ENCODE measurements at regions not wholly inside any gene's neighbourhood (a gene's known extent, or its start where the extent isn't known, plus 50 kb on each side); places are given as distances from the start of the nearest gene placed in this dataset.

DNA sequence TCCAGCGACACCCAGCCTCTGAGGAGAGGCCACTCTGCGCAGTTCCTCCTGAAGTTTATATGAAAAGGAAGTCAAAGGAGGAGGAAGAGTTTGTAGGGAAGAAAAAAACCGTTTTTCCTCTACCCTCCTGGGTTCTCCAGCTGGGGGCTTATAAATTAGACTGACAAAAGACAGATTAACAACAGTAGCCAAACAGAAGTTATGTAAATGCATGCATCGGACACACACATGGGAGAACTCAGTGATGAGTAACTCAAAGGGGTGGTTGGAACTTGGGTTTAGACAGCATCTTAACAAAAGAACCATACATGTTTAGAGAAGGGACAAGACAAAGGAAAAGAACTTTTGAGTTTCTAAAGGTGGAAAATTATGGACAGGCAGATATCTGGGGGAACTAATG, 71.2 kb downstream of the CD24 start:
- Histone ChIP-seq H3K4me3 (ENCODE audit: low read depth in 1 of 2, low read length in 2 of 2) (no peak overlapping the region), H3K36me3 (ENCODE audit: control insufficient read depth in 2 of 2, insufficient read depth in 2 of 2, low read length in 1 of 2) (no peaks in the 10 kb centered on the region), H3K9me3 (ENCODE audit: control insufficient read depth in 2 of 2, insufficient read depth in 1 of 2, low read depth in 1 of 2, low read length in 1 of 2) (peaks cover 0 to 6% of the 10 kb centered on the region in 2 donors), H3K4me1 (ENCODE audit: control insufficient read depth in 2 of 2, insufficient read depth in 2 of 2, low read length in 1 of 2) (no peaks in the 10 kb centered on the region), H3K27ac (ENCODE audit: low read depth in 2 of 2, low read length in 1 of 2) (no peak overlapping the region), H3K27me3 (ENCODE audit: control insufficient read depth in 1 of 2, insufficient read depth in 2 of 2, low read length in 2 of 2) (no peaks in the 10 kb centered on the region)
- WGBS, 2 donors: 72 to 74% methylated on average over 4 of the region's 4 CpGs

DNA sequence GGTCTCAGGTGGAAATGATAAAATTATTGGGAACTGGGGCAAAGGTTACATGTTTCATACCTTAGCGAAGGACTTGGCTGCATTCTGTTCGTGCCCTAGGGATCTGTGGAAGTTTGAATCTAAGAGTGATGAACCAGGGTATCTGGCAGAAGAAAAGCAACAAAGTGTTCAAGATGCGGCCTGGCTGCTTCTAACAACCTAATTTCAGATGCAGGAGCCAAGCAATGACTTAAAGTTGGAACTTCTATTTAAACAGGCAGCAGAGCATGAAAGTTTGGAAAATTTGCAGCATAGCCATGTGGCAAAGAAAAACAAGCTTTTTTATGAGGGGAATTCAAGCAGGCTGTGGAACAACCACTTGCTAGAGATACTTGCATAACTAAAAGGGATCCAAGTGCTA, 73.5 kb downstream of the CD24 start:
- Histone ChIP-seq H3K9me3 (ENCODE audit: control insufficient read depth in 2 of 2, insufficient read depth in 1 of 2, low read depth in 1 of 2, low read length in 1 of 2) (peaks cover 0 to 6% of the 10 kb centered on the region in 2 donors), H3K4me1 (ENCODE audit: control insufficient read depth in 2 of 2, insufficient read depth in 2 of 2, low read length in 1 of 2) (no peaks in the 10 kb centered on the region), H3K27me3 (ENCODE audit: control insufficient read depth in 1 of 2, insufficient read depth in 2 of 2, low read length in 2 of 2) (no peaks in the 10 kb centered on the region), H3K27ac (ENCODE audit: low read depth in 2 of 2, low read length in 1 of 2) (no peak overlapping the region), H3K36me3 (ENCODE audit: control insufficient read depth in 2 of 2, insufficient read depth in 2 of 2, low read length in 1 of 2) (no peaks in the 10 kb centered on the region), H3K4me3 (ENCODE audit: low read depth in 1 of 2, low read length in 2 of 2) (no peak overlapping the region)
- WGBS, 2 donors: 87 to 94% methylated on average over 3 of the region's 3 CpGs

DNA sequence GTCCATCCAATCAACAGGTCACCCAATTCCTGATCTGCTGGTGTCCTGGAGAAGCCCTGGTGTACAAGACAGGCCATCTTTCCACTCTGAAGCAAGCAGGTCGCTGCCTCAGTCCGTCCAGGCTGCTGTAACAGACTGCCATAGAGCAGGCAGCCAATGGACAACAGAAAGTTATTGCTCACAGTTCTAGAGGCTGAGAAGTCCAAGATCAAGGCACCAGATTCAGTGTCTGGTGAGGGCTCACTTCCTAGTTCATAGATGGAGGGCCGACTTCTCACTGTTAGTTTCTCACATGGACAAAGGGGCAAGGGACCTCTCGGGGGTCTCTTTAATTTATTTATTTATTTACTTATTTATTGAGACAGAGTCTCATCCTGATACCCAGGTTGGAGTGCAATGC, 74.8 kb downstream of the CD24 start:
- Histone ChIP-seq H3K4me3 (ENCODE audit: low read depth in 1 of 2, low read length in 2 of 2) (no peak overlapping the region), H3K9me3 (ENCODE audit: control insufficient read depth in 2 of 2, insufficient read depth in 1 of 2, low read depth in 1 of 2, low read length in 1 of 2) (peaks cover 0 to 6% of the 10 kb centered on the region in 2 donors), H3K27ac (ENCODE audit: low read depth in 2 of 2, low read length in 1 of 2) (no peak overlapping the region), H3K4me1 (ENCODE audit: control insufficient read depth in 2 of 2, insufficient read depth in 2 of 2, low read length in 1 of 2) (no peaks in the 10 kb centered on the region), H3K27me3 (ENCODE audit: control insufficient read depth in 1 of 2, insufficient read depth in 2 of 2, low read length in 2 of 2) (no peaks in the 10 kb centered on the region), H3K36me3 (ENCODE audit: control insufficient read depth in 2 of 2, insufficient read depth in 2 of 2, low read length in 1 of 2) (no peaks in the 10 kb centered on the region)
- 84 to 88% methylated on average over 4 of the region's 4 CpGs for WGBS, 2 donors

DNA sequence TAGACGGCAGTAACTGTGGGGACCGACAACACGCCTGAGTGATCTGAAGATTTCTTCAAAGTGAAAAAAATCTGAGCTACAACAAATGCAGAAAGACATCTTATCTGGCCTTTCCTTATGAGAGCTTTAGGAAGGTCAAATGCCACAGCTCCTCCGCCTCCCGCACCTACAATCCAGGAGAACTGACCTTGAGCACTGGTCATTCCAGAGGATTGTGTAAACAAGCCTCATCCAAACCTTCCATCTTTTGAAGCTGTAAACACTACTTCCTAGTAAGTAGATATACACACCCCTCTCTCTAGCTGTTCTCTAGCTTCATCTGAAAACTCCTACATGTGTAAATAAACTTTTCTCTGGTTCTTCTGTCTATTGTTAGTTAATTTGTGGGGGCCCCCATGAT, 76.9 kb downstream of the CD24 start:
- Histone ChIP-seq H3K4me3 (ENCODE audit: low read depth in 1 of 2, low read length in 2 of 2) (no peak overlapping the region), H3K27ac (ENCODE audit: low read depth in 2 of 2, low read length in 1 of 2) (no peak overlapping the region), H3K36me3 (ENCODE audit: control insufficient read depth in 2 of 2, insufficient read depth in 2 of 2, low read length in 1 of 2) (no peaks in the 10 kb centered on the region), H3K4me1 (ENCODE audit: control insufficient read depth in 2 of 2, insufficient read depth in 2 of 2, low read length in 1 of 2) (no peaks in the 10 kb centered on the region), H3K27me3 (ENCODE audit: control insufficient read depth in 1 of 2, insufficient read depth in 2 of 2, low read length in 2 of 2) (no peaks in the 10 kb centered on the region), H3K9me3 (ENCODE audit: control insufficient read depth in 2 of 2, insufficient read depth in 1 of 2, low read depth in 1 of 2, low read length in 1 of 2) (peaks cover 0 to 6% of the 10 kb centered on the region in 2 donors)
- 74 to 79% methylated on average over 5 of the region's 5 CpGs for WGBS, 2 donors

DNA sequence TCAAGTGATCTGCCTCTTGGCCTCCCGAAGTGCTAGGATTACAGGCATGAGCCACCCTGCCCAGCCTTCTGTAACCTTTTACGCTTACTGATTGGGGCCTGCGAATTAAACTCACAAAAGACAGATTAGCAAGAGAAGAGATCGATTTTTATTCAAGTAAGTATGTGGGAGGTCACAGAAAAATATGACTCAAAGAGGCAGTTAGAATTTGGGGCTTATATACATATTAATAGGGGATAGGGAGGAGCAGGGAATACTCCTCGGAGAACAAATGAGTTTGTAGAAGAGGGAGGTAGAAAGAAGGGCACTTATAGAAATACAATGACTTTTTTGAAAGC, 78.9 kb downstream of the CD24 start:
- H3K36me3 ChIP-seq (ENCODE audit: control insufficient read depth in 2 of 2, insufficient read depth in 2 of 2, low read length in 1 of 2): no peaks in the 10 kb centered on the region
- WGBS, 2 donors: 74 to 80% methylated on average over 5 of the region's 5 CpGs
- H3K4me3 ChIP-seq (ENCODE audit: low read depth in 1 of 2, low read length in 2 of 2): no peak overlapping the region
- no peaks in the 10 kb centered on the region for H3K4me1 ChIP-seq (ENCODE audit: control insufficient read depth in 2 of 2, insufficient read depth in 2 of 2, low read length in 1 of 2)
- no peaks in the 10 kb centered on the region for H3K27me3 ChIP-seq (ENCODE audit: control insufficient read depth in 1 of 2, insufficient read depth in 2 of 2, low read length in 2 of 2)
- H3K9me3 ChIP-seq (ENCODE audit: control insufficient read depth in 2 of 2, insufficient read depth in 1 of 2, low read depth in 1 of 2, low read length in 1 of 2): no peaks in the 10 kb centered on the region
- peak overlapping the region; percentile 19 to 61 for H3K27ac ChIP-seq (ENCODE audit: low read depth in 2 of 2, low read length in 1 of 2)

DNA sequence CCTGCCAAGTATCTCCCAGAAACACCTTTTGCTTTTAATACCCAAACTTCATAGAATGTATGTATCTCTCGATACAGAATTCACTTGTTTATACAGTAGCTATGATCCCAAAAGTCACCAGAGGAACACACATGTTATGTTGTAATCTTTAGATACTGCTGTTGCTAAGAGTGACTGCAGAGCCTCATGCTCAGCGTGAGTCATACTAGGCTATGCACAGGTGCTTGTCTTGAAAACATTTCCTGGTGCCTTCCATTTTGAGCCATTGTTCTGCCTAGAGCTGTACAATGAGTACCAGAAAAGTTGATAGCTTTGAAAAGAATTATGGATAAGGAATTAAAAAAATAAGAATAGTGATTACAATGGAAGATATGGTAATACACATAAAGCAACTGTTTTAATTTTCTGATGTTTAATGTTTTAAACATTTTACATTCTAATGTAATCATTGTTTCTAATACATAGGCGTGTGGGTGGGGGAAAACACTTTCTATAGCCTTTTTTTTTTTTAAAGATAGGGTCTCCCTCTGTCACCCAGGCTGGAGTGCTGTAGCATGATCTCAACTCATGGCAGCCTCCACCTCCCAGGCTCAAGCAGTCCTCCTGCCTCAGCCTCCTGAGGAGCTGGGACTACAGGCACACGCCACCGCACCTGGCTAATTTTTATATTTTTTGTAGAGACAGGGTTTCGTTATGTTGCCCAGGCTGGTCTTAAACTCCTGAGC, 79.4 kb downstream of the CD24 start:
- Histone ChIP-seq H3K36me3 (ENCODE audit: control insufficient read depth in 2 of 2, insufficient read depth in 2 of 2, low read length in 1 of 2) (no peaks in the 10 kb centered on the region), H3K27ac (ENCODE audit: low read depth in 2 of 2, low read length in 1 of 2) (peak overlapping the region; percentile 19 to 61), H3K4me3 (ENCODE audit: low read depth in 1 of 2, low read length in 2 of 2) (no peak overlapping the region), H3K4me1 (ENCODE audit: control insufficient read depth in 2 of 2, insufficient read depth in 2 of 2, low read length in 1 of 2) (no peaks in the 10 kb centered on the region), H3K9me3 (ENCODE audit: control insufficient read depth in 2 of 2, insufficient read depth in 1 of 2, low read depth in 1 of 2, low read length in 1 of 2) (no peaks in the 10 kb centered on the region), H3K27me3 (ENCODE audit: control insufficient read depth in 1 of 2, insufficient read depth in 2 of 2, low read length in 2 of 2) (no peaks in the 10 kb centered on the region)
- WGBS, 2 donors: 76 to 84% methylated on average over 6 of the region's 6 CpGs

DNA sequence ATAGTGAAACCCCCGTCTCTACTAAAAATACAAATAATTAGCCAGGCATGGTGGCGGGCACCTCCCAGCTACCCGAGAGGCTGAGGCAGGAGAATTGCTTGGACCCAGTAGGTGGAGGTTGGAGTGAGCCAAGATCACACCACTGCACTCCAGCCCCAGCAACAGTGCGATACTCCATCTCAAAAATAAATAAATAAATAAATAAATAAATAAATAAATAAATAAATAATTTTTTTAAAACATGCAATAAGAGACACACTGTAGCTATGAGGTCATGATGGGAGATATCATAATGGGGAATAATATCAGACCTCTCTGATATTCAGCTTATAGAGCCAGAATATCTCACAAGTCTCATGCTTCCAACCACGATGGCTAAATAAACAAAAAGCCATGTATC, 82.3 kb downstream of the CD24 start:
- Histone ChIP-seq H3K4me1 (ENCODE audit: control insufficient read depth in 2 of 2, insufficient read depth in 2 of 2, low read length in 1 of 2) (peaks cover 0 to 2% of the 10 kb centered on the region in 2 donors), H3K27me3 (ENCODE audit: control insufficient read depth in 1 of 2, insufficient read depth in 2 of 2, low read length in 2 of 2) (no peaks in the 10 kb centered on the region), H3K4me3 (ENCODE audit: low read depth in 1 of 2, low read length in 2 of 2) (no peak overlapping the region), H3K27ac (ENCODE audit: low read depth in 2 of 2, low read length in 1 of 2) (no peak overlapping the region), H3K36me3 (ENCODE audit: control insufficient read depth in 2 of 2, insufficient read depth in 2 of 2, low read length in 1 of 2) (no peaks in the 10 kb centered on the region), H3K9me3 (ENCODE audit: control insufficient read depth in 2 of 2, insufficient read depth in 1 of 2, low read depth in 1 of 2, low read length in 1 of 2) (no peaks in the 10 kb centered on the region)
- WGBS, 2 donors: 91 to 95% methylated on average over 5 of the region's 5 CpGs

DNA sequence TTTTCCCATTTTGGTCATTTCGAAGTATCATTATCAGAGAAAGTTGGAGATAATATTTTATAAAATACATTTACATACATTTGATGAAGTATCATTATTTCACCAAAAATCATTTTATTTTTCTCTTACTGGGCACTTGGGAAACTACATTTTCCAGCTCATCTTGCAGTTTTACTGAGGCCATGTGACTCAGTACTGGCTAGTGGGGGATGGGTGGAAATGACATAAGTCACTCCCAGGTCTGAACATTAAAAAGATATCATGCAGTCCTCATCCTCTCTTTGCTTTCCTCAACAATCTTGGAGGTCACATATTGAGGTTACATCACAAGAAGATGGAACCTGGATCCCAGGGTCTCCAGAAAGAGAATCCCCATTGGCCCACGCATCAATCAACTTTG, 84.1 kb downstream of the CD24 start:
- H3K27ac ChIP-seq (ENCODE audit: low read depth in 2 of 2, low read length in 1 of 2): peak overlapping the region in 1 of 2 donors; percentile 60
- H3K9me3 ChIP-seq (ENCODE audit: control insufficient read depth in 2 of 2, insufficient read depth in 1 of 2, low read depth in 1 of 2, low read length in 1 of 2): no peaks in the 10 kb centered on the region
- H3K4me3 ChIP-seq (ENCODE audit: low read depth in 1 of 2, low read length in 2 of 2): no peak overlapping the region
- 96% methylated on average over 2 of the region's 2 CpGs for WGBS, 2 donors
- H3K36me3 ChIP-seq (ENCODE audit: control insufficient read depth in 2 of 2, insufficient read depth in 2 of 2, low read length in 1 of 2): no peaks in the 10 kb centered on the region
- H3K4me1 ChIP-seq (ENCODE audit: control insufficient read depth in 2 of 2, insufficient read depth in 2 of 2, low read length in 1 of 2): peaks cover 0 to 2% of the 10 kb centered on the region in 2 donors
- no peaks in the 10 kb centered on the region for H3K27me3 ChIP-seq (ENCODE audit: control insufficient read depth in 1 of 2, insufficient read depth in 2 of 2, low read length in 2 of 2)

DNA sequence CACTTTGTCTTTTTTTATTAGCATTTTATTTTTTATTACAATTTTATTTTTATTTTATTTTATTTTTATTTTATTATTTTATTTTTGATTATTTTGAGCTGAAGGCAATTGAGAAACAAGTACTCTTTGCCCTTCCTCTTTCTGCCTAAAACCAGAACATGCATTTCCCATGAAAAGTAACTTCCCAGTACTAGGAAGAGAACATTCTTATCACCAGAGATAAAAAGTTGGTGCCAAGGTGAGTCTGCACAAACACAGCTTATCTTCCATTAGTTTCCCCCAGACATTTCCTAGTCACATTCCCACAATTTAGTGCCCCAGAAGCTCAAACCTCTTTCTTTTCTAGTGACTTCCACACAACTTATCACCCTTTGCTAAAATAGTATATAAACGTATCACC, 84.8 kb downstream of the CD24 start:
- H3K27me3 ChIP-seq (ENCODE audit: control insufficient read depth in 1 of 2, insufficient read depth in 2 of 2, low read length in 2 of 2): no peaks in the 10 kb centered on the region

More for the DNA sequence above, 84.8 kb downstream of the CD24 start:
- Histone ChIP-seq H3K4me3 (ENCODE audit: low read depth in 1 of 2, low read length in 2 of 2) (no peak overlapping the region), H3K4me1 (ENCODE audit: control insufficient read depth in 2 of 2, insufficient read depth in 2 of 2, low read length in 1 of 2) (peaks cover 0 to 2% of the 10 kb centered on the region in 2 donors), H3K36me3 (ENCODE audit: control insufficient read depth in 2 of 2, insufficient read depth in 2 of 2, low read length in 1 of 2) (no peaks in the 10 kb centered on the region), H3K9me3 (ENCODE audit: control insufficient read depth in 2 of 2, insufficient read depth in 1 of 2, low read depth in 1 of 2, low read length in 1 of 2) (no peaks in the 10 kb centered on the region), H3K27ac (ENCODE audit: low read depth in 2 of 2, low read length in 1 of 2) (no peak overlapping the region)
- WGBS, 2 donors: 69 to 86% methylated on average over 1 of the region's 1 CpG
